GM11168 (cell line): ENCODE measurements at regions not wholly inside any gene's neighbourhood (a gene's known extent, or its start where the extent isn't known, plus 50 kb on each side); places are given as distances from the start of the nearest gene placed in this dataset.
"Not testable (repeated sequence)": the region's sequence is repeated elsewhere in the genome, so short reads cannot be mapped to it uniquely, and the experiment has no call there.

Experiments used
- in situ Hi-C: fragments of 300-500 bp; cut with MboI; formaldehyde crosslinking; loops from one replicate; pipeline ENCODE4 v1.12.0; 2022; ENCODE audit warnings: low sequenced_read_pairs; ENCODE audit not compliant: unreplicated experiment

- in situ Hi-C loops = no loop called here
Measured at GRCh38 chr5:71895546-71895945, 176.5 kb downstream of the CARTPT start.

- in situ Hi-C loops = no loop called here
Measured at GRCh38 chr5:71899865-71900342, 180.8 kb downstream of the CARTPT start.

DNA sequence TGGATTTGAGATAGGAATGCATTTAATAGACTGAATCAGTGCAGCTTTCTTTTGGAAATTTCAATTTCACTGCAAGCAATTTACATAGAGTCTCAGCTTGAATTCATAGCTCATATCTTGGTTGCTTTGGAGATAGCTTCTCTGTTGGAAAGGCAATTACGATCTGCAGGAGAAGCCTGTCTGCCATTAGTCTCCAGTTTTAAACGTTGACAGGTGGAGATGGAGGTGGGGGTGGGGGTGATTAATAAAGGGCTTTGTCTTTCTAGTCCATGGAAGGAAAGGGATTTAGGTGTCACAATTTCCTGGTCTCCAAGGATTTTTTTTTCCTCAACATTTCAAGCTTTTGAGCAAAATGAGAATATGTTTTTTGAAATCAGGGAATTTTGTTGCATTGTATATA lies 184.7 kb downstream of the CARTPT start:
- in situ Hi-C loops = no loop called here

DNA sequence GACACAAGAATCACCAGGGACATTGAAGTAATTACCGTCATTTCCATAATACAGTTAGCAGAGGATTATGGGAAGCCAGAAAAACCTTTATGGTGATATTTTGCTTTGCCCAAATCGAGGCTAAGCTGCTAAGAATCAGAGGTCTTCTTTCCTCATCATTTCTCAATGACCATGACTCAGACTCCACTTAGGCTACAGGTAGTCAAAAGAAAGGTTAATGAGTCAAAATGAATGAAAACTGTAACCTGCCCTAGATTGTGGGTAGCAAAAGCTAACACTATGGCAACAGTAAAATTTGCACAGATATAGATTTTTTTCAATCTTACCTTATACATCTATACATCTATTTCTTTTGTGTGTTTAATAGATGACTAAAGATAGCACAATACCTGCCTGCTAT lies 185.8 kb downstream of the CARTPT start:
- in situ Hi-C loops = no loop called here

DNA sequence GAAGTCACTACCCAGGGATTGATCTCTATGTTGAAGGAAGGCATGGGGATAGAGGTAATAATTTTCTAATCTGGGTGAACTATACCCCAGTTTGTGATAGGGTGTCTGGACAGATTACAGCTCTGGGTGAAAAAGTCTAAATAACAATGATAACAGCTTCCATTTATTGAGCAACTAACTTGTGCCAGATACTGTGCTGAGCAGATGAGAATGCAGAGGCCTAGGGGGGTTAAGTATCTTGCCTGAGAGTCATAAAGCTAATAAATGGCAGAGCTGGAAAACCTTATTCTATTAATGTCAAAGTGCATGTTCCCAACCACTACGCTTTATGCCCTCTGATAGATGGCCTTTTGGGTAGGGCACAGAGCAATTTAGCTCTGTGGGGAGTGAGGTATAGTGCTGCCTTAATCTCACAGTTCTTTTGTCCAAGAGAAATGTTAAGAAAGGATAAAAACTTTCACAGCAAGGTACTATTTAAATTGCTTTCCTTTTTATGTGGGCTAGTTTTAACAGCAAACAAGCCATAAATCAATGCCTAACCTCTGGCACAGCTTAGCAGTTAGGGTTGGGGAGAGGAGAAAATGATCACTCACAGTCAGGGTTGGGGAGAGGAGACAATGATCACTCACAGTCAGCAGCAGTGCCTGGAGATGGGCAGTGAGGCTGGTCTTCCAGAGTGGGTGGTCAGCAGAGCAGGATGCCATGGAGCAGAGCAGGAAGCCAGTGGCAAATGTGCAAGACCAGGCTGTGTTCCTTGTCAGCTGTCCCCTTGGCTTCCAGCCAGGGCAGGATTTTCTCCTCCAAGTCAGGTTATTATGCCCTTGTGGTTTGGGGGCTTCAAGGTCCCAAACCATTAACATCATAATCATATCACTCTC lies 187.0 kb downstream of the CARTPT start:
- in situ Hi-C loops = no loop called here

DNA sequence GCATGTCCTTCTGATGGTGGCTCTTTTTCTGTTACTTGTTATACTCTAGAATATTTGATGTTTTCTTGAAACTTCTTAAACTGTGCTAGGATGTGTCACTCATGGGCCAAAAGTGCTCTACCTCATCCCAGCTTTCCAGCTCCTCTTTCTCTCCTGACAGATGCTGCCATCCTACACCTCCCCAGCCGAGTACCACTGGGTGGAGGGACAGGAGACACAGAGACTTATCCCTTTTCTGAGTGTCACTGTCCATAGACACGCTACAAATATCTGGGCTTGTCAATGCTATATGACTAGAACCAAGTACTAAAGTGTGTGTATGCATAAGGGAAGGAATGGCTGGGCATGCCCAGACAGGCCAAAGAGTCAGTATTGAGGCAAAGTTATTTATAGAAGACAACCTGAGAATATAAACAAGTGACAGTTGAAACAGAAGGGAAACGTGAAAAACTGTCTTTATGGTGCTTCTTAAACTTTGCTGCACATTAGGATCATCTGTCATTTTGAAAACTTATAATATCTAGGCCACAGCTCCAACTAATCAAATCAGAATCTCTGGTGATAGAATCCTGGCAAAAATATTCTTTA lies 188.0 kb downstream of the CARTPT start:
- in situ Hi-C loops = no loop called here

GRCh38 chr5:71907608-71908145 lies 188.6 kb downstream of the CARTPT start:
- in situ Hi-C loops = no loop called here

DNA sequence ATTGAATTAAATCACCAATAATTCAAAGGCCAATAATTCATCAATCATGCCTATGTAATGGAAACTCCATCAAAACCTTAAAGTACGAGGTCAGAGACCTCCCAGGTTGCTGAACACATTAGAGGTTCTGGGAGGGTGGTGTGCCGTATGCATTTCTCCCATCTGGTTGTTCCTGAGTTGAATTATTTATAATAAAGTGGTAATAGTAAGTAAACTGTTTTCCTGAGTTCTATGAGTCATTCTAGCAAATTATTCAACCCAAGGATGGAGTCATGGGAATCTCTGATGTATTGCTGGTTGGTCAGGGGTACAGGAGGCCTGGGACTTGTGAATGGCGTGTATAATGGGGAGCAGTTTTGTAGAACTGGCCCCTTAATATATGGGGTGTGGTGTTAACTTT lies 191.7 kb downstream of the CARTPT start:
- in situ Hi-C loops = no loop called here

DNA sequence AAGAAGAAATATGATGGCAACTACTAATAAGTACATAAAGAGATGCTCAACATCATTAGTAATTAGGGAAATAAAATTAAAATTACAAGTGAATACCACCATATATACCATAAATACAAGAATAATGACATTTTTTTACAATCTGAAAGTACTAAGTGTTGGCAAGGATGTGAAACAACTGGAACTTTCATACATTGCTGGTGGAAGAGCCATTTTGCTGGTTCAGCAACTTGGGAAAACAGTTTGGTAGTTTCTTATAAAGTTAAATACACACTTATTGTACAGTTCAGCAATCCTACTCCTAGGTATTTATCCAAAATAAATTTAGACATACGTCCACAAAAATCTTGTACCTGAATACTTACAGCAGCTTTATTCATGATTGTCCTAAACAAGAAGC lies 192.9 kb downstream of the CARTPT start:
- in situ Hi-C loops = no loop called here

- in situ Hi-C loops = no loop called here
Measured at GRCh38 chr5:71914281-71914680, 193.0 kb upstream of the MAP1B start.

DNA sequence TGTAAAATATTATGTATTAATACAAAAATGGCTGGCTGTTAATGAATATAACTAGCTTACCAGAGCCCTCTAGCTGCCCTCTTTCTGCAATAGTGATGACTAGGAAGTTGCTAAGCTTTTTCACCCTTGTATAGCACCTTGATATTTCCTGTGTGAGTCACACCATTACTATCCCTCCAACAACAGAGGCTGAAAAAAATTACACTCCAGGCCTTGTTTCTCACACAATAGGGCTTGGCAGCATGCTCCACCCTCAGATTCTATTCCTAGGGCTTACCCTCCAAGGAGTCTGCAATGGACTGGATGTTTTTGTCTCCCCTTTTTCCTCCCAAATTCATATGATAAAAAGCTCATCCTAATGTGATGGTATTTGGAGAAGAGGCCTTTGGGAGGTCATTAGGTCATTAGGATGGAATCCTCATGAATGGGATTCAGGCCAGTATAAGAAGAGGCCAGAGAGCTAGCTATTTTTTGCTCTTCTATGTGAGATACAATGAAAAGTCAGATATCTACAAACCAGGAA lies 184.6 kb upstream of the MAP1B start:
- in situ Hi-C loops = no loop called here

DNA sequence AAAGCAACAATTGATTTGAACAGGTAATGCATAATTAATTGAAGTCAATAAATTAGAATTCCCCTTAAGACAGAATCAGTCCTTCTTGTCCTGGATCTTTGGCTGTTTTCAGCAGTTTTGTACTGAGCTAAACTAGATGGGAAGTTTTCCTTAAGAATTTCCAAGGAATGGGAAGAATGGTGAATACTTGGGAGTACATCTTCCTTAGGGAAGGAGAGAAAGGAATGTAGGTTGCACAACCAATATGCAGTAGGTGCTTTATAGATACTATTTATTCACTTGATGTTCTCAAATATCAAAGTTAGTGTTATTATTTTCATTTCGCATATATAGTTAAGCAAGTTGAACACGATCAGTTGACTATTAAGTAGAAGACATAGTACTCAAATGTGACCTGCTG lies 183.5 kb upstream of the MAP1B start:
- in situ Hi-C loops = no loop called here

DNA sequence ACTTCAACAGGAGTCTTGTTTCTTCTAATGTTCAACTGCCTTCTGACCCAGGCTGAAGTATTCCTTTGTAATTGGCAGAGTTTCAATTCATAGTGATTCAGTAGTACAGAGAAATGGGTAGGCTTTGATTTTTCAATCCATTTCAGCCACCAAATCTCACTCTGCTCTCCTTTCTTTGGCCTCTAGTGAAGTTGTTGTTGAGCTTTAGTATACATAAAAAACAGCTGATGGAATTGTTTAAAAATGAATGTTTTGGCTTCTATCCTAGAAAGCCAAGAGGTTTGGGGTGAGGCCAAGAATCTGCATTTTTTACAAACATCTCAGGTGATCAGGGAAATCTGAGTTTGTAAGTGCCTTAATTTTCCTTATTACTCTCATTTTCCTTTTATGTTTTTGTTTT lies 182.9 kb upstream of the MAP1B start:
- in situ Hi-C loops = no loop called here

DNA sequence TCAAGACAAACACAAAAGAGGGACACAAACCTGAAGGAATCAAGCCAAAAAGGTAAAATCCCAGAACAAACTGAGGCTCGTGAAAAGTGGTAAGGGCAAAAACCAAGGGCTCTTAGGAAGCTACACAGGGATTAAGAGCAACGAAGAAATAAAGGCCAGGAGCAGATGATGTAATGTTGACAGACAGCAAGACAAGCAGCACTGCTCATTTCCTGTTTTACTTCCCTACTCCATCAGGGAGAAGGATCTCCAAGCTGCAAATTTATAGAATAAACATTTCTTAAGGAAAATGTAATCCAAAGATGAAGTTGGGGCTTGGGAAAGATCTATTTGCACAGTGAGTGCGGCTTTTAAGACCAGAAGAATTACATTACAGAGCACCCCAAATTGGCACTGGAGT lies 182.3 kb upstream of the MAP1B start:
- in situ Hi-C loops = no loop called here

- in situ Hi-C loops = no loop called here
Measured at GRCh38 chr5:71925608-71926091, 181.6 kb upstream of the MAP1B start.

DNA sequence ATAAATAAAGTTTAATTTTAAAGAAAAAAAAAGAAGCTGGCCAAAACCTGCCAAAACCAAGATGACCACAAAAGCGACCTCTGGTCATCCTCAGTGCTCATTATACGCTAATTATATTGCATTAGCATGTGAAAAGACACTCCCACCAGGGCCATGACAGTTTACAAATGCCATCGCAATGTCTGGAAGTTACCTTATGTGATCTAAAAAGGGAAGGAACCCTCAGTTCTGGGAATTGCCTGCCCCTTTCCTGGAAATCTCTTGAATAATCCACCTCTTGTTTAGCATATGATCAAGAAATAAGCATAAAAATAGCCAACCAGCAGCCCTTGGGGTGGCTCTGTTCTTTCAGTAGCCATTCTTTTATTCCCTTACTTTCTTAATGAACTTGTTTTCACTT lies 178.3 kb upstream of the MAP1B start:
- in situ Hi-C loops = no loop called here

- in situ Hi-C loops = not testable (repeated sequence)
Measured at GRCh38 chr5:71930554-71930953, 176.7 kb upstream of the MAP1B start.

GRCh38 chr5:71932131-71932654 lies 175.1 kb upstream of the MAP1B start:
- in situ Hi-C loops = no loop called here

GRCh38 chr5:71932655-71933338 lies 174.5 kb upstream of the MAP1B start:
- in situ Hi-C loops = no loop called here

DNA sequence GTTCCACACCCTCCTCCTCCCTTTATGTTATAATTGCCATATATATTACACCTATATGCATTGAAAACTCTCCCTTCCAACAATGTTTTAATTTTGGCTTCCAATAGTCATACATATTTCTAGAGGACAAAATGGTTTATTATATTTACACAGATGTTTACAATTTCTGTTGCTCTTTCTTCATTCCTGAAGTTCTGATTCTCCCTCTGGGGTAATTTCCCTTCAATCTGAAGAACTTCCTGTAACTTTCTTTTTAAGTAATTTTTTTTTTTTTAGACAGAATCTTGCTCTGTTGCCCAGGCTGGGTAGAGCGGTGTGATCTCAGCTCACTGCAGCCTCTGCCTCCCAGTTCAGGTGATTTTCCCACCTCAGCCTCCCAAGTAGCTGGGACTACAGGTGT lies 173.0 kb upstream of the MAP1B start:
- in situ Hi-C loops = no loop called here
